SIG-M5 treated with dmso at 0.1 percent for 504 hours (cell line): ENCODE measurements at regions not wholly inside any gene's neighbourhood (a gene's known extent, or its start where the extent isn't known, plus 50 kb on each side); places are given as distances from the start of the nearest gene placed in this dataset.

Experiments used
- DNase-seq: peaks from one replicate; lab custom pipeline; 2025; ENCODE audit not compliant: unreplicated experiment; lab: John Stamatoyannopoulos, UW

DNA sequence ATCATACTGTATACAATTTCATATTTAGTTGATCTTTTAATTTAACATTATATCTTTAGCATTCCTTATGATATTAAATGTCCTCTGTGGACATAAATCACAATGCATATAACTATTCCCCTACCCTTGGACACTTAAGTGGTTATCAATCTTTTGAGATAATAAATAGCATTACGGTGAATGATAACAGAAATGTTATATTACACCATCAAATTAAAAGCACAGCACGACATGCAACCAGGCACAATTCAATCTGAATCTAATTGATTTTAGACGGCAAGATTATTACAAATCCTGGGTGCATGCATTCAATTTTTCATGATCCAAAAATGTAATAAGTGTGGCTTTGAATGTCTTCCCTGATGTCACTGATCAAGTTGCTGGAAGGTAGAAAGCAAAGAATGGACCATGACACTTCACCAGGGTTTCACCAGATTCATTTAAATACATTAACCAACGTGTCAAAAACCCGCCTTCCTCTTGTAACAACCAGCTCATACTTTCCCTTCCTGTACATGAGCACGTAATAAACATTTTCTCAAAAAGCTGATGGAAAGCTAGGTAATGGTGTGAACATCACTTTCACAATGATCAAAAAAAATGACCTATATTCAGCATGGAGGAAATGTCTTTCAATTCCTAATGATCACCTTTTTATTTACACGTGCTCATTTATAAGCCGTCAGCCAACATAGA is 513.7 kb upstream of the ID2 start:
- no peak for DNase-seq

DNA sequence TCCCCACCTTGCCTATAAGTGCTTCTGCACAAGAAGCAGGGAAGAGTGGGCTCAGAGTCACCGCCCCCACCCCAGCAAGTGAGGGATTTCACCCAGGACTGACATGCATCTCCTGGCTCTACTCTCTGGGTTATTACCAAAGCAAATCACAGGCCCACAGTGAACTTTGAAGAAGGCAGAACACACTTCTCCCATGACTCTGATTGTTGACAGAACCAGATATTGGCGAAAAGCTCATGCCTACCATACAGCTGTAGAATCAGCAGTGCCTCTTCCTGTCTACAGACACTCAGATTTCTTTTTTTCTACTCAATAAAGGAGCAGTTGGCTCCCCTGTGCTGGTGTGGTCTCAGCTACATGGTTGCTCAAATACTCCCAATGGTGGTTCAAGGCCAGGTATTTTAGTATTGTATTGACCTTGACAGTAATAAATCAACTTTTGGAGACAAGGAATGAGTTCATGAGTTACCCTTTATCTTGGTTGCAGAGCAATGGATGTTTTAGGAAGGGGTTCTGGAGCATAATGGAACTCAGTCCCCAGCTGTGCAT is 512.9 kb upstream of the ID2 start:
- DNase-seq = no peak

DNA sequence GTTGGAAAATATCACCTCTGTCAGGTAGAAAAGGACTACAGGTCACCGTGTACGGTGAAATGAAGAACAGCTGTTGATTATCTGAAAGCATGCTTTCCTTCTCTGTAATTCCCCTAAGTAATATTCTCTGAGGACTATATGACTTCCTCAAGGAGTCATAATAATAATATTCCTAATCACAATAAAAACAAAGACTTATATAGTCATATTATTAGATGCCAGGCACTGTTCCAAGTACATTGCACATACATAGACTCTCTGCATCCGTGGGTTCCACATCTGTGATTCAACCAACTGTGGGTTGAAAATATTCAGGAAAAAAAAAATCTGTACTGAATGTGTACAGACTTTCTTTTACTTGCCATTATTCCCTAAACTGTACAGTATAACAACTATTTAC is 512.4 kb upstream of the ID2 start:
- no peak for DNase-seq

DNA sequence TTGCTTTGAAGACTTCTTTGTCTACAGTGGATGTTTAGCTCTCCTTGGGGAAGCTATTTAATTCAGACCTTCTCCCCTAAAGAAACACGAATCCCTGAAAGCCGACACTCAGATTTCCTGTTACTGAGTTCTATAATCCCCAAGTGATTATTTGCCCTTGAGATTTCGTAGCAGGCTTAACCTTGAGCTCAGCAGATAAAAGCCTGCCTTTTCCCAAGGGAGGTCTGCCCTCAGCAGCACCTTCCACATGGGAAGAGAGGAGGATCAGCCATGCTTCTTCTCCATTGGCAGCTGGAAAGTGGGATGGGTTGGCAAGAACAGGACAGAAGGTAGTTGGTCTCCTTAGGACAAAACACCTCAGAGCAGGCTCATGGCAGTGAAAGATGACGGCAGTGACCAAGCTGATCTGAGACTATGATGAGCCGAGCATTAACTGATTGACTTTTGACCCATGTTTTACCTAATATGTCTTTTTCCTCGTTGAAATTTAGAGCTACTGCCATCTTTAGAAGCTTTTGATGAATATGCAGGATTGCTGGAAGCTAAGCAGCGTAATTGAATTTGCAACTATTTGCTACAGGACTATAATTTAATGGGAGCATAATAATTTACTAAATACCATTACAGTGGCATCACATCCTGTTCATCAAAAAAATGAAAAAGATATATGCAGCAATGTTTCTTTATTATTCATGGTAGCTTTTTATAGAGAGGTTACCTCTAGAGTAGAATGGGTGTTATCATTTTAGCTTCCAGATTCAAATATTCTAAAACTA is 511.1 kb upstream of the ID2 start:
- no peak for DNase-seq

DNA sequence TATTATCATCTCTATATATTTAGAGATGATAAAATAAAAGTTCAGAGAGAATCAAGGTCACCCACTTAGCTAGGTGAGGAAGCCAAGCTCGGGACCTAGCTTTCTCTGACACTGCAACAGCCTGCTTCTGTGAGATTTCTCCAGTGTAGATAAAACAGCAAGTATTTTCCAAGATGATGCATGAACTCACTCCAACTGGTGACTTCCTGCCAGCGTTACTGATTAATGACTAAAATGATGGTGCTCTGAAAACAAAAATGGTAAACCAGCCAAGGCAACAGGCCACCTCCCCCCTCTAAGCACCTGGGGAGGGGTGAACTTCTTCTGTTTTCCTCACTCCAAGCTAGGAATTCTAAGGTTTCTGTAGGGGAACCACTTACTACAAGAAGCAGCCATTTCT is 510.2 kb upstream of the ID2 start:
- no peak for DNase-seq

DNA sequence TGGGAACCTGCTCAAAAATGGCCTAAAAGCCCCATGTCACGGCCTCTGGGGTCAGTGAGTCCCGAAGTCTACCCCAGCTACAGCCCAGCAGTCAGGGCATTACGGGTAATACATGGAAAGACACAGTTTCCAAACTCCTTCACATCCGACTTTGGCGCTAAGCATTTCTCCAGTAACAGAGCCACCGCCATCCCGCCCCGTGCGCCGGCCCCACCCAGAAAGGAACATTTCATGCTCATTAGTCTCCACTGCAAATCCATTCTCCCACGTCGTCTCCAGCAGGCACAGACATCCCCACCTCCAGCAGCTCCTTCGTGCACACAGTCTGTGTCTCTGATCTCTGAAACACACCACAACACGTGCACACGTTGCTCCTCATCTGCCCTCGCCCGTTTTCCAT is 509.2 kb upstream of the ID2 start:
- DNase-seq = no peak

DNA sequence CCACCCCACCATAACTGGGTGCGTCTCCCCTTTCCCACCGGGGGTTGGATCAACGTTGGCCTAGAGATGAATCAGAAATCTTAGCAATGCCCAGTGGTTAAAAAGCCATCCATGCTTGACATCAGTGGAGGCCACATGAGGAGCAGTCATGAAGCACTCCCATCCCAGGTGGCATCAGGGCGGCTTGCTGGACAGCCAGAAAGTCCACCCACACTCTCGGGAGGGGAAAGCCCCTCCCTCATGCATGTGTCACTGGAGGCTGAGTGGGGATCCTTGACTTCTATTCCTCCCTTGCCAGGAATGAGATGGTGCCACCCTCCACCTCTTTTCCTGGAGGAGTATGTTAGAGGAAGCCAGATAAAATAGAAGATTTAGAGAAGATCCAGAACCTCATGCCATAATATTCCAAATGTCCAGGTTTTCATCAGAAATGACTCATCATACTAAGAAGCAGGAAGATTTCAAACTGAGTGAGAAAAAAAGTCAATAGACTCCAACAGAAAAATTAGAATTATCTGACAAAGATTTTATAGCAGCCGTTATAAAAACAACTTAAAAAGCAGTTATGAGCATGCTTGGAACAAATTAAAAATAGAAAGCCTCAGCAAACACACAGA is 507.1 kb upstream of the ID2 start:
- no peak for DNase-seq

DNA sequence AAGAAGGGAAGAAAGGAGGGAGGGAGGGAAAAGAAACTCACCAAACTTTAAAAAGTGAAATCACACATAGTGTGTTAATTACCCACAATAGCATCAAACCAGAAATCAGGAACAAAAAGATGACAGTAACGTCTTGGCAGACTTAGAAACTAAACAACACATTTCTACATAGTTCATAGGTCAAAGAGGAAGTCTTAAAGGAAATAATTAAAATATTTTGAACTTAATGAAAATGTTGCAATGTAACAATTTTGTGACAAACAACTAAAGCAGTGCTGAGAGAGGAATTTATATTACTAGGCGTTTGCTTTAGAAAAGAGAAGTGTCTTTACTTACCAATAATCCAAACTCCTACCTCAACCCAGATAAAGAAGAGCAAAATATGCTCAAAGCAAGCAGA is 505.0 kb upstream of the ID2 start:
- peak; percentile 19 for DNase-seq

DNA sequence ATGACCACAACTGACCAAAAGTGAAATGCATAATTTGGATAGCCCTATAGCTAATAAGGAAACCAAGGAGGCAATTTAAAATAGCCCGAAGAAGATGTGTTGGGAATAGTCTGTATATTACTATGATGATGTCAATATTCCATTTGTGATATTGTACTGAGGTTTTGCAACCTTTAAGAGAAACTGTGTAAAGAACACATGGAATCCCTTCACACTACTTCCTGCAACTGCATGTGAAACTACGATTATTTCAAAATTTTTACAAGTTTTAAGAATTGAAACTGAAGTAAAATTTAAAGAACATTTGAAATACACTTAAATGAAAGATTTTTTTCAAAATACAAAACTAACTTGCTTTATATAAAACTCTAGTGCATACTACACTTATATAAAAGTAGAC is 504.3 kb upstream of the ID2 start:
- no peak for DNase-seq

DNA sequence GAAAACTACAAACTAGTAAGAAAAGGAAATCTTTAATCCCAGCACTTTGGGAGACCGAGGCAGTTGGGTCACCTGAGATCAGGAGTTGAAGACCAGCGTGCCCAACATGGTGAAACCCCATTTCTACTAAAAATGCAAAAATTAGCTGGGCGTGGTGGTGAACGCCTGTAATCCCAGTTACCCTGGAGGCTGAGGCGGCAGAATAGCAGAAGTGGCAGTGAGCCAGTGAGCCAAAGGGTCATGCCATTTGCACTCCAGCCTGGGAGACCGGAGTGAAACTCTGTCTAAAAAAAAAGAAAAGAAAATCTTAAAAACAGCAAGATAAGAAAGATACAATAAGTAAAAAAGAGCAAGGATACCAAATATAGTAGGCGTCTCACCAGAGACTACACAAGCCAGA is 502.9 kb upstream of the ID2 start:
- DNase-seq = no peak

DNA sequence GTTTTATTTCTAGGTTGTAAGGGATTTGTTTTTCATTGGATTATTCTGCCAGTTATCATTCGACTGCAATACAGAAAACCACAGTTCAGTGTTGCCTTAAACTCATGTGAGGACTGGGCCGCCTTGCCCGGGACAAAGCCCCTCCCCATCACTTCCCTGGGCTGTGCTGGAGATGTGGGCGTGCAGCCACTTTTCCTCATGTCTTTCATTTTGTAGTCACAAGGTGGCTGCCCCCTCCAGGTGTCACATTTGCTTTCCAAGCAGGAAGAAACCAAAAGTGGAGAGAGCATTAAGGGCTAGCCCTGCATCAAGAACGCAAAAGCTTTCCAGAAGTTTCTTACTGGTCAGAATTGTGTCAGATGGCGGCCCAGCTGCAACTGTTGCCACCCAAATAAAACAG is 492.5 kb upstream of the ID2 start:
- no peak for DNase-seq

DNA sequence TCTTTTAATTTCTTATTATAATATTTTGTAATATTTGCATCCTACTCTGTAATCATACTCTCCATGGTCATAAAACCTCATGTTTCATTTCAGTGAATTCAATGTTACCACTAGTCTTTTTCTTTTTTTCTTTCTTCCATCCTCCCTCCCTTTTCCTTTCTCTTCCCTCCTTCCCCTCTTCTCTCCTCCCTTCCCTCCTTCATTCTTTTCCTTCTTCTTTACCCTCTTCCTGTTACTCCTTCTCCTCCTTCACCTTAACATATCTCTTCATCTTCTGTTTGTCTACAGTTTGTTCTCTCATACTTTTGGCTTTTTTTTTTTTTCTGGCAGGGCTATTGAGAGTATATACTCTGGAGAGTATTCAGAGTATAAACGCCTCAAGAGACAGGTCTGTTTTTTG is 491.6 kb upstream of the ID2 start:
- DNase-seq = no peak

DNA sequence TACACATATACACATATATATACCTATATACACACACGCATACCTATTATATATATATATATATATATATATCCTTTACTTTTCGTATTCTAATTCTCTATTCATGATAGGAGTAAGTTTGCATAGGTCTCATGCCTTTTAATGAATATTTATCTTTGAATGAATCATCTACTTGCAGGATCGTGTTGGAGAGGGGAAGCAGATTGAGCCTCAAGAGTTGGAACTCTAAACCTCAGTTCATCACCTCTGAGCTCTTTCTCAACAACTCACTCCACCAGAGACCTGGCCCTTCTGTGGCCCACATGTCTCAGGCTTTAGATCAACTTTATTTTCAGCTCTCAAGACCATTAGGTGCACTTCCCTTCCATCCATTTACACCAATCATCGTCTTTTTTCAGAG is 490.4 kb upstream of the ID2 start:
- no peak for DNase-seq

DNA sequence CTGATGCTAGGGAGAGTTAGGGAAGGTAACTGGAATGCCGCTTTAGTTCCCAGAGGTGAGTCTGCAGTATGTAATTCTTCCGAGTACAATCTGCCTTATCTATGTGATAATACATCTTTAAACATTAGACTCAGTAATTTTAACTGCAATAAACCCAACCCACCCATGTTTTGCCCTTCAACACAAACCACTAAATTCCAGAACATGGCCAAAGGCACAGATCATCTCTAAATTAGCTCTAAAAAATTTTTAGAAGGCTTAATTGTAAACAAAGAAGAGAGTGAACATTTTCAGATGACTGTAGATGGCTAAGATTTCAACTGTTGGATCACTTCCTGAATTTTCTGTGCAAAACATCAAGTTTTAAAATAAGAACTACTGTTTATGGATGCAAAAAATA is 488.7 kb upstream of the ID2 start:
- DNase-seq = no peak

DNA sequence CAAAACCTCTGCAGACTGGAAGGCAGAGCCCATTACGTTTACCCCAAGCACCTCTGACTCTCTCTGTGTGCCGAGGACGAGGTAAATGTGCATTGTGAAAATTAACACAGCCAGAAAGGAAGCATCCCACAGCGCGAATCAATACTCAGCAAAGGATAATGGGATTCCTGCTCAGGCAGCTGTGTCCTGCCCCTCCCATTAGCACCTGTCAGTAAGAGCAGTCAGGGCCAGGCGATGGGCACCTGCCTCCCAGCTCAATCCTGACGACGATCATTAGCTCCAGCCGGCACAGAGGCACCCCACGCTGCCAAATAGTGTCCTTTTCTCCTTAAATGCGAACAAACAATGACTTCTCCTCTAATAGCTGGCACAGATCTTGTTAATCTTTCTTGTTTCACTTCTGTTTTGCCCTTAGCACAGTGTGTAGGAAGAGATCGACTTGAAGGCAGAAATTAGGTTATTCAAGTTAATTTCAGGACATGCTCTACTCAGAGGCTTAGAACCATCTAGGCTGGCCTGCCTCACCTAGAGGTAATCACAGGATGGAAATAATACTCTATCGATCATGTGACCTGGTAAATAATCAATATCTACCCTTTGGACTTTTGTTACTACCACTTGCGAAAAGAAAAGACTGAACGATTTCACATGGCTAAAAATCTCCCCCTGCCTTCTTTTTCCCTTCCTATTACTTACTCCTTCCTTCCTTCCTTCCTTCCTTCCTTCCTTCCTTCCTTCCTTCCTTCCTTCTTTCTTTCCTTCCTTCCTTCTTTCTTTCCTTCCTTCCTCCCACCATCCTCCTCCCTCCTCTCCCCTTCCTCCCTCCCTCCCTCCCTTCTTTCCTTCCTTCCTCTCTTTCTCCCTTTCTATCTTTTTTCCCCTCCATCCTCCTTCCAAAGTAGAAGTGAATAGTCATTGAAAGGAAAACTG is 487.9 kb upstream of the ID2 start:
- no peak for DNase-seq

DNA sequence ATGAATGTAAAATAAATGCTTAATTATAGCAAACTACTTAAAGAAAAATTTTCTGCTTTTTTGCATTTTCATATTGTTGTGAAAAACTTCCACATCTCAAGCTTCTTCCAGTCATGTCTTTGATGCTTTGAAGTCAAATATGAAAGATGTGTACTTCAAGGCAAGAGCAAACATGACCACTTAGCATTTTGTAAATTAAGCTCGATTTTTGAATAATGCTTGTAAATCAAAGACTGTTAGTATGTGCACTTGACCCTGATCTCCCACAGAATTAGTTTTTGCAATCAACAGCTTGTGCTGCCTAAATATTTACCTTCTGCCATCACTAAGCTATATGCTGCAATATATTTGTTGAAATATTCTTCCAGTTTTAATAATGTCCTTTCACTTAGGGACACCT is 486.1 kb upstream of the ID2 start:
- DNase-seq = no peak

DNA sequence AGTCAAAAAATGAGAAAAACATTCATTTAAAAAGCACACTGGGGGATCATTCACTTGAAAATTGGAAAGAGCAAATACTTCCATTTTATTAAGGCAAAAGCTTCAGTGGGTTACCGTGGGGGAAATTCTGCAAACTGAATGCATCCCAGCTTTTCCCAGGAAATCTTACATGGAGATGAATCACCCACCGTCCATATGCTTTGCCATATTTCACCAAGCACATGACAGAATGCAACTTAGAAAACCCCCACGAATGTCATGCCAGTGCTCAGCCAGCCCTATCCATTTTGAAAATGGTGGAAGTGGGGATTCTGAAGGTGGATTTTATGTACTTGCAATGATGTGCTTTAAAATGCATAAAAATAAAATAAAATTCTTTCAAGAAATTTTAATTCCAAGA is 485.5 kb upstream of the ID2 start:
- DNase-seq = no peak

DNA sequence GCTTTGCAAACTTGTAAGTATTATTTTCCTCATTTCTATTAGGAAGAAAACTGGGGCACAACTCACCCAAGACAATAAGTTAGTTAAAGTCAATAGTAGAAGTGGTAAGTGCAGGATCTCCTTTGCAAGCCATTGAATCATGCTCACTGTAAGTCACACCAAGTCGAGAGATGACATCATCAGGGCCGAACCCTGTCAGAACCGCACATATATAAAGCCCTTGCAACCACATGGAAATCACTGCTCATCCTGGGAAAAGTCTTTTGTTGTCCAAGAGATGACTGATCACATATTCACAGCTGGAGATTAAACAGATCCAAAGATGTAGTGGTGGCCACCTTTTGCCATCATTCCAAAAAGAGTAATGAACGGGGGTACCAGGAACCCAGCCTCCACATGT is 484.8 kb upstream of the ID2 start:
- no peak for DNase-seq

DNA sequence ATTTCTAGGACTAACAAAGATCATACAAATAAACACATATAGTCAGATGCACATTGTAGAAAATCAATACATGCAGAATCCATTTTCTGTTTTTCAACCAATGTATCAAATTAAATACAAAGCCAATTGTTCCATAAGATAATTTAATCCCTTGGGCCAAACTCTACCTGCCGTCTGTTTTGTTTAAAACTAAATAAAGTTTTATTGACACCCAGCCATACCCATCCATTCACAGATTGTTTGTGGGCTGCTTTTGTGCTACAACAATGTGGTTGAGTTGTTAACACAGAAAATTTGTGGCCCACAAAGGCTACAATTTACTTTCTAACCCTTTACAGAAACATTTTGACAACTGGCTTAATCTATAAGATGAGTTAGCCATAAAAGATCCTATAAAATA is 484.0 kb upstream of the ID2 start:
- no peak for DNase-seq

DNA sequence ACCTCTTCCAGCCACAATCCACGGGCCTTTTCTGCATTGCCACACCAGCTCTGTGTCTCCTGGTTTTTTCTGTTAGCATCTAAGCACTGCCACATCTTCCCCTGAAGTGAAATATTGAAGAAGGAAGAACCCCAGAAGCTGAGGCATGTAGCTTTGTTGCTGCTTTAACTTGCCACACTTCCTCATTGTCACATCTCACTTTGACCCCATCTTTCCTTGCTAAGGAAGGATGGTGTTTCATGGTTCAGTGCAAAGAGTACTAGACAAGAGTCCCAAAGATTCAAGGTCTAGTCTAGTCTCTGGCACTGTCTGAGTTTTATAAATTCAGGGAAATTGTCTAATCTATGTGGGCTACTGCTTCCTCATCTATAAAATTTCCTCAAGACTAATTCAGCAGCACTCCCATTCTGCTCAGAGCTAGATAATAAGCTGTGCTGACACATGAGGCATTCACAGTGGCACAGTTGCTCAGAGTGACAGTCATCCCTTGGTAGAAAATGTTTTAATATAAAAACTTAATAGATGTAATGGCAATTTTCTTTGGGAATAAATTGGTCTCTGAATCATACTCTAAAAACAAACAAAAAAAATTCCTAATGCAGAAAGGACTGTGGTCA is 483.0 kb upstream of the ID2 start:
- DNase-seq = no peak

DNA sequence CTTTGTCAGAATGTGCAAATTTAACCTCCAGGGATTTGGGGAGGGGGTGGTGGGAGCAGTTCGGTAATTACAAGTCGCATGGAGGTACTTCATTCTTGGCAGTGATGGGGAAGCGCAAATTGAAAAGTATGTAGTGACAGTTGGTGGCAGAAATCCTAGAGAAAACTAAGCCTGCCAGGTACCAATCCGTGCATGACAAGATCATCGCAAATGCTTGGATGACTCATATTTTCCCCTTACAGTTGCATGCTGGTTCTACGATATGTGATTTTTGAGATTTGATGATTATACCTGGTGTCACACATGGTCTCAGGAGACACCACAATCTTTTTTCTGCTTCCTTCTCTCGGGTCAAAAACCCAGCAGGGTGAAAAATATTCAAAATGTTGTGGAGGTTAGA is 479.7 kb upstream of the ID2 start:
- no peak for DNase-seq
